GM12878 (cell line): ENCODE measurements at regions not wholly inside any gene's neighbourhood (a gene's known extent, or its start where the extent isn't known, plus 50 kb on each side); places are given as distances from the start of the nearest gene placed in this dataset.

Source experiments
- ATAC-seq: fragments of 200-7000 bp; cut with Tn5 transposase; 3 replicates; pipeline ENCODE4 v1.9.1; 2020; ENCODE audit warnings: mild to moderate bottlenecking, moderate library complexity
- BruUV-seq: library from RNA; stranded (reverse); fragments of 400-500 nt; replicated peaks from 2 replicates; lab custom pipeline; 2021; lab: Mats Ljungman, UMichigan
- CTCF ChIA-PET: fragments of 300-600 bp; sonication (Branson Sonifier 250); formaldehyde crosslinking; extraction: SDS; loops from one replicate; lab custom pipeline; 2021; ENCODE audit warnings: inconsistent platforms; lab: Yijun Ruan, JAX
- POLR2A ChIA-PET: fragments of 350-600 bp; formaldehyde crosslinking; extraction: SDS; loops from one replicate; lab custom pipeline; 2021; ENCODE audit warnings: inconsistent platforms; lab: Charles Lee
- RAD21 ChIA-PET: fragments of 300-600 bp; sonication (Branson Sonifier 250); formaldehyde crosslinking; loops from one replicate; lab custom pipeline; 2023; ENCODE audit warnings: antibody characterized with exemption; ENCODE audit not compliant: unreplicated experiment; lab: Charles Lee
- SMC1A ChIA-PET: fragments of 300-600 bp; sonication (Branson Sonifier 250); formaldehyde crosslinking; loops from one replicate; lab custom pipeline; 2023; ENCODE audit not compliant: unreplicated experiment, uncharacterized antibody; lab: Charles Lee
- DNase-seq: peaks from one replicate; pipeline ENCODE4 v3.0.0-alpha.2; 2011; ENCODE audit warnings: low read depth, low spot score
- FAIRE-seq: peaks from 3 replicates; lab custom pipeline; 2011; peaks lifted over from hg19 to GRCh38; lab: Jason Lieb, UNC
- H2AFZ ChIP-seq: 2 replicates; pipeline ENCODE4 v1.6.0; 2011; ENCODE audit warnings: low read depth, low read length, control low read depth; ENCODE audit not compliant: control insufficient read depth
- H3K27ac ChIP-seq: 2 replicates; pipeline ENCODE4 v1.5.1; 2011; ENCODE audit warnings: control low read depth; ENCODE audit not compliant: control insufficient read depth, insufficient read depth
- H3K27me3 ChIP-seq, 2 experiments: replicated peaks in 1 of 2; 2 replicates each; pipeline versions ENCODE4 v1.6.0 to v1.6.1; 2011; ENCODE audit warnings: low read length in 1 of 2; ENCODE audit not compliant: control insufficient read depth in 2 of 2, insufficient read depth in 2 of 2
- H3K36me3 ChIP-seq, 2 experiments: 2 replicates each; pipeline ENCODE4 v1.5.1; 2011; ENCODE audit warnings: low read length in 1 of 2; ENCODE audit not compliant: control insufficient read depth in 2 of 2, insufficient read depth in 2 of 2
- H3K4me1 ChIP-seq: 2 replicates; pipeline ENCODE4 v1.6.1; 2011; ENCODE audit warnings: mild to moderate bottlenecking, low read length, moderate library complexity, mixed read lengths; ENCODE audit not compliant: control insufficient read depth, insufficient read depth
- H3K4me2 ChIP-seq: 2 replicates; pipeline ENCODE4 v1.6.0; 2011; ENCODE audit warnings: control low read depth; ENCODE audit not compliant: control insufficient read depth, insufficient read depth
- H3K4me3 ChIP-seq: fragments of 200-600 bp; sonication (generic); 2 replicates; pipeline ENCODE4 v1.5.1; 2016
- H3K79me2 ChIP-seq: 2 replicates; pipeline ENCODE4 v1.6.0; 2011; ENCODE audit warnings: low read length; ENCODE audit not compliant: control insufficient read depth, insufficient read depth
- H3K9ac ChIP-seq: 2 replicates; pipeline ENCODE4 v1.8.0; 2011; ENCODE audit warnings: low read length, control low read depth, mixed read lengths; ENCODE audit not compliant: control insufficient read depth, insufficient read depth
- H3K9me3 ChIP-seq: replicated peaks from 3 replicates; pipeline ENCODE4 v1.5.1; 2011; ENCODE audit warnings: mild to moderate bottlenecking, low read length; ENCODE audit not compliant: control insufficient read depth, insufficient read depth
- H4K20me1 ChIP-seq: 2 replicates; pipeline ENCODE4 v1.6.0; 2011; ENCODE audit not compliant: control insufficient read depth, insufficient read depth
- BCL11A ChIP-seq: IDR thresholded peaks from 2 replicates; pipeline ENCODE4 v1.6.1; 2011; ENCODE audit warnings: low read depth, low read length
- JUND ChIP-seq: IDR thresholded peaks from 2 replicates; pipeline ENCODE4 v1.6.1; 2012; ENCODE audit warnings: low read depth, mild to moderate bottlenecking, low read length, improper control_type of control experiment, moderate library complexity
- KLF5 ChIP-seq: fragments of 450-650 bp; IDR thresholded peaks from 2 replicates; pipeline ENCODE4 v1.6.1; 2014; ENCODE audit warnings: mild to moderate bottlenecking; ENCODE audit not compliant: partially characterized antibody
- NR2C1 ChIP-seq: fragments of 450-650 bp; IDR thresholded peaks from 2 replicates; pipeline ENCODE4 v1.6.1; 2017; ENCODE audit warnings: antibody characterized with exemption, mild to moderate bottlenecking, moderate library complexity
- NR2C2 ChIP-seq: IDR thresholded peaks from 2 replicates; pipeline ENCODE4 v1.6.1; 2011; ENCODE audit warnings: borderline replicate concordance, low read depth; ENCODE audit not compliant: control insufficient read depth, insufficient read length
- NR2F1 ChIP-seq: fragments of 450-650 bp; conservative IDR thresholded peaks from 2 replicates; pipeline ENCODE4 v1.6.1; 2017; ENCODE audit warnings: mild to moderate bottlenecking
- NRF1 ChIP-seq: conservative IDR thresholded peaks from 2 replicates; pipeline ENCODE4 v1.6.1; 2011; ENCODE audit warnings: mild to moderate bottlenecking, low read depth, low read length, improper control_type of control experiment
- SIX5 ChIP-seq: IDR thresholded peaks from 2 replicates; pipeline ENCODE4 v1.6.1; 2011; ENCODE audit warnings: mild to moderate bottlenecking, low read depth, low read length, moderate library complexity; ENCODE audit not compliant: severe bottlenecking
- SRF ChIP-seq, 2 experiments: IDR thresholded peaks; 2 replicates each; pipeline ENCODE4 v1.6.1; 2011; ENCODE audit warnings: low read depth in 2 of 2, low read length in 2 of 2, mild to moderate bottlenecking in 1 of 2, moderate library complexity in 1 of 2
- TBL1XR1 ChIP-seq: IDR thresholded peaks from 2 replicates; pipeline ENCODE4 v1.6.1; 2012; ENCODE audit warnings: low read depth, low read length, improper control_type of control experiment
- ZBTB40 ChIP-seq: fragments of 450-650 bp; IDR thresholded peaks from 2 replicates; pipeline ENCODE4 v1.6.1; 2016; ENCODE audit warnings: mild to moderate bottlenecking, moderate library complexity, borderline replicate concordance
- WGBS: methylation state at CpG from one replicate; pipeline ENCODE4 v1.1.6; 2016; ENCODE audit warnings: low lambda C conversion rate; ENCODE audit not compliant: insufficient replicate concordance, insufficient coverage; ENCODE audit errors: missing lambda C conversion rate; 5-methylcytosine and 5-hydroxymethylcytosine counted together
- in situ Hi-C: fragments of 300-500 bp; cut with MboI; formaldehyde crosslinking; loops from 9 replicates; pipeline ENCODE4 v1.14.3; 2018; ENCODE audit warnings: mixed read lengths
- intact Hi-C: fragments of 100-400 bp; cut with micrococcal nuclease; formaldehyde crosslinking; loops from one replicate; pipeline ENCODE4 v1.14.2; 2022; ENCODE audit not compliant: unreplicated experiment
- TF ChIP-seq, protein P1 (sequence below): IDR thresholded peaks from 2 replicates; pipeline ENCODE4 v1.6.1; 2012; ENCODE audit warnings: low read depth, low read length, improper control_type of control experiment
- TF ChIP-seq, protein P2 (sequence below): IDR thresholded peaks from 2 replicates; pipeline ENCODE4 v1.6.1; 2011; ENCODE audit warnings: borderline replicate concordance, low read depth, mild to moderate bottlenecking, moderate library complexity, mixed read lengths, low read length; ENCODE audit not compliant: insufficient read depth; ENCODE audit errors: extremely low read length
- TF ChIP-seq, protein P3 (sequence below): IDR thresholded peaks from 2 replicates; pipeline ENCODE4 v1.6.1; 2011; ENCODE audit warnings: mild to moderate bottlenecking, low read depth, low read length, moderate library complexity; ENCODE audit not compliant: insufficient replicate concordance
- TF ChIP-seq, protein P4 (sequence below): fragments of 450-650 bp; IDR thresholded peaks from 2 replicates; pipeline ENCODE4 v1.6.1; 2018; ENCODE audit warnings: mild to moderate bottlenecking, low read depth, moderate library complexity; ENCODE audit not compliant: partially characterized antibody

GRCh38 chr4:31307029-31307428, 586.9 kb downstream of the PCDH7 start:
- WGBS, result 2% methylated on average over 5 of the region's 5 CpGs
- Histone ChIP-seq H4K20me1 (no peaks in the 10 kb centered on the region), H3K4me2 (no peak overlapping the region), H2AFZ (no peak overlapping the region), H3K9me3 (no peaks in the 10 kb centered on the region), H3K79me2 (no peaks in the 10 kb centered on the region), H3K36me3 (no peaks in the 10 kb centered on the region), H3K27ac (no peak overlapping the region), H3K4me1 (no peaks in the 10 kb centered on the region), H3K27me3 (no peaks in the 10 kb centered on the region), H3K9ac (no peak overlapping the region), H3K4me3 (no peak overlapping the region)
- SMC1A ChIA-PET, result no interaction called here
- POLR2A ChIA-PET, result no interaction called here
- DNase-seq, result no peak
- BruUV-seq, result no TSS peak
- CTCF ChIA-PET, result no interaction called here
- RAD21 ChIA-PET, result interaction anchor here (0.7 kb wide), 1 partner anchor 74 kb away, joined by 3 read pairs; no protein-coding TSS in a partner anchor
- no peak for ATAC-seq
- in situ Hi-C loops, result no loop called here
- FAIRE-seq, result no peak
- intact Hi-C loops, result no loop called here
- TF ChIP-seq BCL11A, result no peak
- TF ChIP-seq NRF1, result no peak
- TF ChIP-seq, protein P1, sequence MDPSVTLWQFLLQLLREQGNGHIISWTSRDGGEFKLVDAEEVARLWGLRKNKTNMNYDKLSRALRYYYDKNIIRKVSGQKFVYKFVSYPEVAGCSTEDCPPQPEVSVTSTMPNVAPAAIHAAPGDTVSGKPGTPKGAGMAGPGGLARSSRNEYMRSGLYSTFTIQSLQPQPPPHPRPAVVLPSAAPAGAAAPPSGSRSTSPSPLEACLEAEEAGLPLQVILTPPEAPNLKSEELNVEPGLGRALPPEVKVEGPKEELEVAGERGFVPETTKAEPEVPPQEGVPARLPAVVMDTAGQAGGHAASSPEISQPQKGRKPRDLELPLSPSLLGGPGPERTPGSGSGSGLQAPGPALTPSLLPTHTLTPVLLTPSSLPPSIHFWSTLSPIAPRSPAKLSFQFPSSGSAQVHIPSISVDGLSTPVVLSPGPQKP, result no peak
- TF ChIP-seq NR2F1, result no peak
- TF ChIP-seq, protein P2, sequence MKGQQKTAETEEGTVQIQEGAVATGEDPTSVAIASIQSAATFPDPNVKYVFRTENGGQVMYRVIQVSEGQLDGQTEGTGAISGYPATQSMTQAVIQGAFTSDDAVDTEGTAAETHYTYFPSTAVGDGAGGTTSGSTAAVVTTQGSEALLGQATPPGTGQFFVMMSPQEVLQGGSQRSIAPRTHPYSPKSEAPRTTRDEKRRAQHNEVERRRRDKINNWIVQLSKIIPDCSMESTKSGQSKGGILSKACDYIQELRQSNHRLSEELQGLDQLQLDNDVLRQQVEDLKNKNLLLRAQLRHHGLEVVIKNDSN, result no peak
- no peak for TF ChIP-seq NR2C1
- TF ChIP-seq, protein P3, sequence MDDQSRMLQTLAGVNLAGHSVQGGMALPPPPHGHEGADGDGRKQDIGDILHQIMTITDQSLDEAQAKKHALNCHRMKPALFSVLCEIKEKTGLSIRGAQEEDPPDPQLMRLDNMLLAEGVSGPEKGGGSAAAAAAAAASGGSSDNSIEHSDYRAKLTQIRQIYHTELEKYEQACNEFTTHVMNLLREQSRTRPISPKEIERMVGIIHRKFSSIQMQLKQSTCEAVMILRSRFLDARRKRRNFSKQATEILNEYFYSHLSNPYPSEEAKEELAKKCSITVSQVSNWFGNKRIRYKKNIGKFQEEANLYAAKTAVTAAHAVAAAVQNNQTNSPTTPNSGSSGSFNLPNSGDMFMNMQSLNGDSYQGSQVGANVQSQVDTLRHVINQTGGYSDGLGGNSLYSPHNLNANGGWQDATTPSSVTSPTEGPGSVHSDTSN, result no peak
- no peak for TF ChIP-seq NR2C2
- no peak for TF ChIP-seq JUND
- no peak for TF ChIP-seq SRF (IDR thresholded peaks at IDR 0.05; ENCODE audit: low read depth in 2 of 2, low read length in 2 of 2)
- TF ChIP-seq KLF5, result no peak
- TF ChIP-seq ZBTB40, result no peak
- TF ChIP-seq, protein P4, sequence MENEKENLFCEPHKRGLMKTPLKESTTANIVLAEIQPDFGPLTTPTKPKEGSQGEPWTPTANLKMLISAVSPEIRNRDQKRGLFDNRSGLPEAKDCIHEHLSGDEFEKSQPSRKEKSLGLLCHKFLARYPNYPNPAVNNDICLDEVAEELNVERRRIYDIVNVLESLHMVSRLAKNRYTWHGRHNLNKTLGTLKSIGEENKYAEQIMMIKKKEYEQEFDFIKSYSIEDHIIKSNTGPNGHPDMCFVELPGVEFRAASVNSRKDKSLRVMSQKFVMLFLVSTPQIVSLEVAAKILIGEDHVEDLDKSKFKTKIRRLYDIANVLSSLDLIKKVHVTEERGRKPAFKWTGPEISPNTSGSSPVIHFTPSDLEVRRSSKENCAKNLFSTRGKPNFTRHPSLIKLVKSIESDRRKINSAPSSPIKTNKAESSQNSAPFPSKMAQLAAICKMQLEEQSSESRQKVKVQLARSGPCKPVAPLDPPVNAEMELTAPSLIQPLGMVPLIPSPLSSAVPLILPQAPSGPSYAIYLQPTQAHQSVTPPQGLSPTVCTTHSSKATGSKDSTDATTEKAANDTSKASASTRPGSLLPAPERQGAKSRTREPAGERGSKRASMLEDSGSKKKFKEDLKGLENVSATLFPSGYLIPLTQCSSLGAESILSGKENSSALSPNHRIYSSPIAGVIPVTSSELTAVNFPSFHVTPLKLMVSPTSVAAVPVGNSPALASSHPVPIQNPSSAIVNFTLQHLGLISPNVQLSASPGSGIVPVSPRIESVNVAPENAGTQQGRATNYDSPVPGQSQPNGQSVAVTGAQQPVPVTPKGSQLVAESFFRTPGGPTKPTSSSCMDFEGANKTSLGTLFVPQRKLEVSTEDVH, result no peak
- no peak for TF ChIP-seq SIX5
- TF ChIP-seq TBL1XR1, result no peak
